ENCODE measurements at regions not wholly inside any gene's neighbourhood (a gene's known extent, or its start where the extent isn't known, plus 50 kb on each side); places are given as distances from the start of the nearest gene placed in this dataset.

DNA sequence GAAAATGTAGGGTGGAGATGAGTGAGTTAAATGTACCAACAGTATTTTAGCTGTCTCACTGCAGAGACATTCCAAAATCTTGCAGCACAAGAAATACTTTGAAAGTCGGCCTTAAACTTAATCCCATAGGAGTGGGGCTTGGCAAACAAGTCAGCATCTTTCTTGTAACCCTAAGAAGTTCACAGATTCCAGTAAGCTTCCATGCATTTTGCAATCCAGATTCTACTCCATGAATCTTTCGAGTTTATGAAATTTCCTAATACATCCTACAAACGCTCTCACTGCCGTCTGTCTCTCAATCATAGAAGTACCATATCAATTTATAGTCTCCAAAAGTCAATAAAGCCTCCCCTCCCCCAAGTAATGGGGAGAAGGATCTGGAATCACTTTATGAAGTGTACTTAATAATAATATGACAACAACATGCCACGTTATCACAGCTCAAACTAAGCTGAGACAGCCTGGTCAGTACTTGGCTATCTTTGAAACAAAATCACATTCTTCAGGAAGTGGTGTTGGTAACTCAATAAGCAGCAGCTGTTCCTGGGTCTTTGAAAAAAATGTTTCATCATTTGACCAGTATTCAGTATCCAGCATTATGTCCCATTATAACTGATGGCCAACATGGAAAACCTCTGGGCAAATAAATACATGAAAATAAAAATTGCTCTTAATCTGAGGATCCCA lies 317.4 kb upstream of the RUNX1 start:
- H3K27me3 ChIP-seq (ENCODE audit: control insufficient read depth in 3 of 3, insufficient read depth in 3 of 3, low read length in 2 of 3): no peaks in the 10 kb centered on the region
- H3K4me1 ChIP-seq (ENCODE audit: control insufficient read depth in 5 of 5, insufficient read depth in 5 of 5, low read length in 5 of 5): peaks cover 0 to 5% (median 0%) of the 10 kb centered on the region in 5 donors
- H3K27ac ChIP-seq (ENCODE audit: low read depth in 1 of 2, low read length in 1 of 2): peak overlapping the region in 1 of 2 donors; percentile 12
- peaks cover 0 to 2% (median 0%) of the 10 kb centered on the region in 4 donors for H3K9me3 ChIP-seq (ENCODE audit: control insufficient read depth in 4 of 4, insufficient read depth in 3 of 4, low read length in 3 of 4)
- no peaks in the 10 kb centered on the region for H3K36me3 ChIP-seq (ENCODE audit: control insufficient read depth in 4 of 4, insufficient read depth in 4 of 4, low read length in 4 of 4)
- H3K4me3 ChIP-seq: no peak overlapping the region
- ATAC-seq (ENCODE audit: insufficient read depth, low FRiP score) (no peak), DNase-seq (peak; percentile 21 to 80 (median 75))
- TF ChIP-seq, protein P1, sequence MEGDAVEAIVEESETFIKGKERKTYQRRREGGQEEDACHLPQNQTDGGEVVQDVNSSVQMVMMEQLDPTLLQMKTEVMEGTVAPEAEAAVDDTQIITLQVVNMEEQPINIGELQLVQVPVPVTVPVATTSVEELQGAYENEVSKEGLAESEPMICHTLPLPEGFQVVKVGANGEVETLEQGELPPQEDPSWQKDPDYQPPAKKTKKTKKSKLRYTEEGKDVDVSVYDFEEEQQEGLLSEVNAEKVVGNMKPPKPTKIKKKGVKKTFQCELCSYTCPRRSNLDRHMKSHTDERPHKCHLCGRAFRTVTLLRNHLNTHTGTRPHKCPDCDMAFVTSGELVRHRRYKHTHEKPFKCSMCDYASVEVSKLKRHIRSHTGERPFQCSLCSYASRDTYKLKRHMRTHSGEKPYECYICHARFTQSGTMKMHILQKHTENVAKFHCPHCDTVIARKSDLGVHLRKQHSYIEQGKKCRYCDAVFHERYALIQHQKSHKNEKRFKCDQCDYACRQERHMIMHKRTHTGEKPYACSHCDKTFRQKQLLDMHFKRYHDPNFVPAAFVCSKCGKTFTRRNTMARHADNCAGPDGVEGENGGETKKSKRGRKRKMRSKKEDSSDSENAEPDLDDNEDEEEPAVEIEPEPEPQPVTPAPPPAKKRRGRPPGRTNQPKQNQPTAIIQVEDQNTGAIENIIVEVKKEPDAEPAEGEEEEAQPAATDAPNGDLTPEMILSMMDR (IDR thresholded peaks at IDR 0.05; ENCODE audit: control extremely low read depth, extremely low read depth): no peak
- WGBS, 2 donors: 61 to 74% methylated on average over 5 of the region's 5 CpGs
- H3K9ac ChIP-seq (ENCODE audit: insufficient read depth in 1 of 2, low read length in 2 of 2): no peak overlapping the region

DNA sequence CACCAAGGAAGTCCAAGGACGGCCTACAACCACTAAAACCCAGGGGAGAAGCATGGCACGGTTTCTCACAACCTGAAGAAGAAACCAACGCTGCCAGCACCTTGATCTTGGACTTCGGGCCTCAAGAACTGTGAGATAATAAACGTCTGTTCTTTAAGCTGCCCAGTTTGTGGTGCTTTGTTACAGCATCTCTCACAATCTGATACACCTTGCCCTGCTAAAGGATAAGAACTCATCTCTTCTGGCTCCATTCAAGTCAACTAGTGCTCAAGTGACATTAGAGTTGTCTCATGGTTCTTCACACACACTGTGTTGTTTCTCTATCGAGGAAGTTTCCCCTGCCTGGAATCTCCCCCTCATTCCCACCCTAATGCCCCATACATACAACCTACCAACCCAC lies 314.4 kb upstream of the RUNX1 start:
- TF ChIP-seq, protein P1 (IDR thresholded peaks at IDR 0.05; ENCODE audit: control extremely low read depth, extremely low read depth): no peak
- Histone ChIP-seq H3K36me3 (ENCODE audit: control insufficient read depth in 4 of 4, insufficient read depth in 4 of 4, low read length in 4 of 4) (no peaks in the 10 kb centered on the region), H3K9me3 (ENCODE audit: control insufficient read depth in 4 of 4, insufficient read depth in 3 of 4, low read length in 3 of 4) (peaks cover 0 to 2% (median 0%) of the 10 kb centered on the region in 4 donors), H3K9ac (ENCODE audit: insufficient read depth in 1 of 2, low read length in 2 of 2) (no peak overlapping the region), H3K27me3 (ENCODE audit: control insufficient read depth in 3 of 3, insufficient read depth in 3 of 3, low read length in 2 of 3) (no peaks in the 10 kb centered on the region), H3K4me1 (ENCODE audit: control insufficient read depth in 5 of 5, insufficient read depth in 5 of 5, low read length in 5 of 5) (peaks cover 0 to 5% (median 0%) of the 10 kb centered on the region in 5 donors), H3K27ac (ENCODE audit: low read depth in 1 of 2, low read length in 1 of 2) (no peak overlapping the region), H3K4me3 (no peak overlapping the region)
- ATAC-seq (ENCODE audit: insufficient read depth, low FRiP score): no peak
- WGBS, 2 donors: 91 to 97% methylated on average over 6 of the region's 6 CpGs
- no peak for DNase-seq

DNA sequence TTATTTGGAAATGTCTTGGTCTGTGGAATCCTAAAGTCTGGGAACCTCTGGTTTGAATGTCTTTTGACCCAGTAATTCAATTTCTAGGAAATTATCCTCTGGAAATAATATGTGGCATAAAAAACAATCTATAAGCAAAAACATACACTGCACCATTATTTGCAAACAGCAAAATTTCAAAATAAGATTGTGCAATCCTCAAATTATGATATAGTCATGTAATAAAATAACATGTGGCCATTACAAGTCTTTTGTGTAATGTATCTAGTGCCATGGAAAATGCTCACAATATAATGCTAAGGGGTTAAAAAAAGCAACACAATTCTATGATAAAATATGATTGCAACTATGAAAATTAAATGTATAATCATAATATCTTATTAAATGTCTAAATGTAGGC lies 312.9 kb upstream of the RUNX1 start:
- ATAC-seq (ENCODE audit: insufficient read depth, low FRiP score) (no peak), DNase-seq (no peak)
- Histone ChIP-seq H3K9ac (ENCODE audit: insufficient read depth in 1 of 2, low read length in 2 of 2) (no peak overlapping the region), H3K27me3 (ENCODE audit: control insufficient read depth in 3 of 3, insufficient read depth in 3 of 3, low read length in 2 of 3) (no peaks in the 10 kb centered on the region), H3K4me1 (ENCODE audit: control insufficient read depth in 5 of 5, insufficient read depth in 5 of 5, low read length in 5 of 5) (peaks cover 0 to 5% (median 0%) of the 10 kb centered on the region in 5 donors), H3K4me3 (no peak overlapping the region), H3K36me3 (ENCODE audit: control insufficient read depth in 4 of 4, insufficient read depth in 4 of 4, low read length in 4 of 4) (no peaks in the 10 kb centered on the region), H3K27ac (ENCODE audit: low read depth in 1 of 2, low read length in 1 of 2) (no peak overlapping the region), H3K9me3 (ENCODE audit: control insufficient read depth in 4 of 4, insufficient read depth in 3 of 4, low read length in 3 of 4) (no peaks in the 10 kb centered on the region)
- TF ChIP-seq, protein P1 (IDR thresholded peaks at IDR 0.05; ENCODE audit: control extremely low read depth, extremely low read depth): no peak
